IMR-90 (cell line): ENCODE measurements at regions not wholly inside any gene's neighbourhood (a gene's known extent, or its start where the extent isn't known, plus 50 kb on each side); places are given as distances from the start of the nearest gene placed in this dataset.

Experiments used
- ATAC-seq: fragments of 200-7000 bp; cut with Tn5 transposase; 2 replicates; pipeline ENCODE4 v1.9.1; 2020; ENCODE audit warnings: low read depth, mild to moderate bottlenecking, moderate library complexity
- BruUV-seq: library from RNA; stranded (reverse); fragments of 400-500 nt; replicated peaks from 2 replicates; lab custom pipeline; 2021; lab: Mats Ljungman, UMichigan
- CTCF ChIA-PET: fragments of 300-600 bp; formaldehyde crosslinking; extraction: SDS; loops from one replicate; lab custom pipeline; 2021; ENCODE audit warnings: antibody characterized with exemption; lab: Yijun Ruan, JAX
- POLR2A ChIA-PET: fragments of 300-600 bp; sonication (Branson Sonifier 250); formaldehyde crosslinking; loops from one replicate; lab custom pipeline; 2022; ENCODE audit warnings: antibody characterized with exemption; ENCODE audit not compliant: unreplicated experiment; lab: Charles Lee
- DNase-seq: peaks from one replicate; pipeline ENCODE4 v3.0.0; 2013
- H2AFZ ChIP-seq: replicated peaks from 2 replicates; pipeline ENCODE3; 2013; ENCODE audit warnings: low read length, mild to moderate bottlenecking; ENCODE audit not compliant: poor library complexity
- H2AK5ac ChIP-seq: 2 replicates; pipeline ENCODE4 v1.6.1; 2013; ENCODE audit warnings: low read depth, low read length, inconsistent platforms
- H2AK9ac ChIP-seq: replicated peaks from 2 replicates; pipeline ENCODE3; 2013; ENCODE audit warnings: mild to moderate bottlenecking, low read depth, low read length, moderate library complexity; ENCODE audit not compliant: poor library complexity
- H2BK120ac ChIP-seq: 2 replicates; pipeline ENCODE4 v1.6.1; 2013; ENCODE audit warnings: low read depth, low read length, inconsistent platforms
- H2BK15ac ChIP-seq: 3 replicates; pipeline ENCODE4 v1.6.1; 2013; ENCODE audit warnings: low read depth, low read length, inconsistent platforms
- H2BK20ac ChIP-seq: 2 replicates; pipeline ENCODE4 v1.6.1; 2013; ENCODE audit warnings: low read depth, mild to moderate bottlenecking, inconsistent platforms, low read length, moderate library complexity
- H2BK5ac ChIP-seq: 2 replicates; pipeline ENCODE4 v1.6.1; 2013; ENCODE audit warnings: mild to moderate bottlenecking, low read depth, low read length, inconsistent platforms; ENCODE audit not compliant: poor library complexity, severe bottlenecking
- H3K14ac ChIP-seq: replicated peaks from 2 replicates; pipeline ENCODE4 v1.6.1; 2013; ENCODE audit warnings: low read depth, low read length, inconsistent platforms
- H3K18ac ChIP-seq: 2 replicates; pipeline ENCODE4 v1.6.1; 2013; ENCODE audit warnings: low read depth, low read length, control low read depth
- H3K23ac ChIP-seq: 2 replicates; pipeline ENCODE4 v1.6.1; 2013; ENCODE audit warnings: low read depth, low read length, inconsistent platforms
- H3K27ac ChIP-seq: 2 replicates; pipeline ENCODE4 v1.5.1; 2013; ENCODE audit warnings: mild to moderate bottlenecking, control low read depth, low read length; ENCODE audit not compliant: insufficient read depth
- H3K27me3 ChIP-seq: 2 replicates; pipeline ENCODE4 v1.6.1; 2013; ENCODE audit warnings: low read length; ENCODE audit not compliant: control insufficient read depth, insufficient read depth
- H3K36me3 ChIP-seq: 2 replicates; pipeline ENCODE4 v1.6.1; 2013; ENCODE audit warnings: low read length, mixed read lengths; ENCODE audit not compliant: control insufficient read depth, insufficient read depth
- H3K4ac ChIP-seq: 2 replicates; pipeline ENCODE4 v1.6.1; 2013; ENCODE audit warnings: low read depth, low read length, inconsistent platforms
- H3K4me1 ChIP-seq: 2 replicates; pipeline ENCODE4 v1.6.1; 2013; ENCODE audit warnings: low read length, mixed read lengths; ENCODE audit not compliant: control insufficient read depth, insufficient read depth
- H3K4me2 ChIP-seq: 2 replicates; pipeline ENCODE4 v1.6.1; 2013; ENCODE audit warnings: low read depth, mild to moderate bottlenecking, control low read depth, low read length, moderate library complexity
- H3K4me3 ChIP-seq: 2 replicates; pipeline ENCODE4 v1.5.1; 2013; ENCODE audit warnings: low read depth, mild to moderate bottlenecking, control low read depth, low read length, moderate library complexity; ENCODE audit not compliant: insufficient read depth
- H3K56ac ChIP-seq: 2 replicates; pipeline ENCODE4 v1.6.1; 2013; ENCODE audit warnings: low read length, inconsistent platforms; ENCODE audit not compliant: insufficient read depth; ENCODE audit errors: extremely low read depth
- H3K79me1 ChIP-seq, 2 experiments: 2 replicates each; pipeline ENCODE4 v1.6.1; 2013; ENCODE audit warnings: low read length in 2 of 2, inconsistent platforms in 1 of 2, low read depth in 1 of 2
- H3K9ac ChIP-seq: 2 replicates; pipeline ENCODE4 v1.6.1; 2013; ENCODE audit warnings: low read depth, low read length, control low read depth
- H3K9me1 ChIP-seq: 2 replicates; pipeline ENCODE4 v1.6.1; 2013; ENCODE audit warnings: low read length, inconsistent platforms; ENCODE audit not compliant: insufficient read depth
- H3K9me3 ChIP-seq: 2 replicates; pipeline ENCODE4 v1.6.1; 2013; ENCODE audit warnings: low read length; ENCODE audit not compliant: control insufficient read depth, insufficient read depth
- H4K20me1 ChIP-seq: 2 replicates; pipeline ENCODE4 v1.6.1; 2013; ENCODE audit warnings: low read length, inconsistent platforms; ENCODE audit not compliant: insufficient read depth
- H4K5ac ChIP-seq: 2 replicates; pipeline ENCODE4 v1.6.1; 2013; ENCODE audit warnings: mild to moderate bottlenecking, low read depth, low read length, control low read depth
- H4K8ac ChIP-seq, 2 experiments: 2 replicates each; pipeline ENCODE4 v1.6.1; 2013; ENCODE audit warnings: low read depth in 2 of 2, low read length in 2 of 2, control low read depth in 1 of 2, inconsistent platforms in 1 of 2
- H4K91ac ChIP-seq: 2 replicates; pipeline ENCODE4 v1.6.1; 2013; ENCODE audit warnings: low read depth, low read length, inconsistent platforms; ENCODE audit not compliant: insufficient read depth
- BHLHE40 ChIP-seq: fragments of 150-350 bp; IDR thresholded peaks from 2 replicates; pipeline ENCODE4 v1.6.1; 2016; ENCODE audit warnings: mild to moderate bottlenecking, low read depth, low read length
- CTCF ChIP-seq: conservative IDR thresholded peaks from 2 replicates; pipeline ENCODE4 v1.5.1; 2012; ENCODE audit warnings: mild to moderate bottlenecking, low read depth, low read length, improper control_type of control experiment
- ELK1 ChIP-seq: fragments of 150-350 bp; IDR thresholded peaks from 2 replicates; pipeline ENCODE4 v1.6.1; 2016; ENCODE audit warnings: low read depth, mild to moderate bottlenecking, low read length, moderate library complexity, borderline replicate concordance
- MAZ ChIP-seq: IDR thresholded peaks from 2 replicates; pipeline ENCODE4 v1.6.1; 2012; ENCODE audit warnings: low read depth, mild to moderate bottlenecking, low read length, improper control_type of control experiment, moderate library complexity, borderline replicate concordance
- RAD21 ChIP-seq: IDR thresholded peaks from 2 replicates; pipeline ENCODE4 v1.6.1; 2012; ENCODE audit warnings: low read length, improper control_type of control experiment
- RCOR1 ChIP-seq: IDR thresholded peaks from 2 replicates; pipeline ENCODE4 v1.6.1; 2012; ENCODE audit warnings: mild to moderate bottlenecking, low read length, improper control_type of control experiment; ENCODE audit not compliant: insufficient replicate concordance
- SMC3 ChIP-seq: fragments of 150-350 bp; IDR thresholded peaks from 2 replicates; pipeline ENCODE4 v1.6.1; 2016; ENCODE audit warnings: low read depth, mild to moderate bottlenecking, antibody characterized with exemption, low read length, moderate library complexity
- USF2 ChIP-seq: fragments of 150-350 bp; IDR thresholded peaks from 2 replicates; pipeline ENCODE4 v1.6.1; 2017; ENCODE audit warnings: mild to moderate bottlenecking, antibody characterized with exemption, low read length, low read depth
- WGBS, 2 experiments: methylation state at CpG; one replicate each; pipeline versions ENCODE4 v1.1.5 to v1.1.7; 2013; ENCODE audit warnings: missing lambda C conversion rate in 2 of 2; ENCODE audit not compliant: insufficient read length in 1 of 2; ENCODE audit errors: extremely low coverage in 2 of 2; 5-methylcytosine and 5-hydroxymethylcytosine counted together
- dilution Hi-C: fragments of 300-500 bp; cut with HindIII; formaldehyde crosslinking; loops from one replicate; pipeline ENCODE4 v1.14.3; 2018; ENCODE audit warnings: low sequenced_read_pairs; ENCODE audit not compliant: unreplicated experiment
- in situ Hi-C: fragments of 300-500 bp; cut with MboI; formaldehyde crosslinking; loops from 3 replicates; pipeline ENCODE4 v1.14.3; 2019; ENCODE audit warnings: low sequenced_read_pairs, inconsistent platforms, mixed read lengths
- intact Hi-C: fragments of 100-400 bp; cut with micrococcal nuclease; formaldehyde crosslinking; loops from 2 replicates; pipeline ENCODE4 v1.10.0; 2022

- no peak overlapping the region for H3K27ac ChIP-seq
- ChIA-PET CTCF (no interaction called here), POLR2A (no interaction called here)
- H2BK15ac ChIP-seq: no peak overlapping the region
- H4K8ac ChIP-seq: no peak overlapping the region
- H2AK5ac ChIP-seq: no peak overlapping the region
- H3K14ac ChIP-seq: no peak overlapping the region
- no peak overlapping the region for H3K9ac ChIP-seq
- no peak overlapping the region for H2AK9ac ChIP-seq
- no peaks in the 10 kb centered on the region for H3K4me1 ChIP-seq
- no peak overlapping the region for H2BK120ac ChIP-seq
- ATAC-seq (no peak), DNase-seq (no peak)
- H4K20me1 ChIP-seq: no peaks in the 10 kb centered on the region
- no peak overlapping the region for H3K4me2 ChIP-seq
- no peak for TF ChIP-seq CTCF
- TF ChIP-seq SMC3: no peak
- TF ChIP-seq USF2: no peak
- TF ChIP-seq BHLHE40: no peak
- no peak for TF ChIP-seq RAD21
- no peak for TF ChIP-seq RCOR1
- TF ChIP-seq ELK1: no peak
- TF ChIP-seq MAZ: no peak
- no peak overlapping the region for H3K18ac ChIP-seq
- dilution Hi-C loops: no loop called here
- H2BK5ac ChIP-seq: no peak overlapping the region
- H3K27me3 ChIP-seq: no peaks in the 10 kb centered on the region
- in situ Hi-C loops: no loop called here
- H4K5ac ChIP-seq: no peak overlapping the region
- H2AFZ ChIP-seq: no peak overlapping the region
- H3K9me1 ChIP-seq: no peaks in the 10 kb centered on the region
- intact Hi-C loops: no loop called here
- no peaks in the 10 kb centered on the region for H3K36me3 ChIP-seq
- no peak overlapping the region for H2BK20ac ChIP-seq
- H3K4ac ChIP-seq: no peak overlapping the region
- no peaks in the 10 kb centered on the region for H3K79me1 ChIP-seq
- H3K9me3 ChIP-seq: no peaks in the 10 kb centered on the region
- H3K23ac ChIP-seq: no peak overlapping the region
- no peak overlapping the region for H3K4me3 ChIP-seq
- H4K91ac ChIP-seq: no peak overlapping the region
- H3K56ac ChIP-seq: no peak overlapping the region
- WGBS, 2 experiments: 39% methylated on average over 3 of the region's 4 CpGs; no CpG with 5 or more reads in 1 of the 2 experiments
- no TSS peak for BruUV-seq
Observed at GRCh38 chr6:141829566-141830360, 303.0 kb upstream of the GJE1 start.
